ENCODE measurements at regions not wholly inside any gene's neighbourhood (a gene's known extent, or its start where the extent isn't known, plus 50 kb on each side); places are given as distances from the start of the nearest gene placed in this dataset.
A peak's percentile ranks its signal among the peaks of the same experiment; 100 is the strongest.

DNA sequence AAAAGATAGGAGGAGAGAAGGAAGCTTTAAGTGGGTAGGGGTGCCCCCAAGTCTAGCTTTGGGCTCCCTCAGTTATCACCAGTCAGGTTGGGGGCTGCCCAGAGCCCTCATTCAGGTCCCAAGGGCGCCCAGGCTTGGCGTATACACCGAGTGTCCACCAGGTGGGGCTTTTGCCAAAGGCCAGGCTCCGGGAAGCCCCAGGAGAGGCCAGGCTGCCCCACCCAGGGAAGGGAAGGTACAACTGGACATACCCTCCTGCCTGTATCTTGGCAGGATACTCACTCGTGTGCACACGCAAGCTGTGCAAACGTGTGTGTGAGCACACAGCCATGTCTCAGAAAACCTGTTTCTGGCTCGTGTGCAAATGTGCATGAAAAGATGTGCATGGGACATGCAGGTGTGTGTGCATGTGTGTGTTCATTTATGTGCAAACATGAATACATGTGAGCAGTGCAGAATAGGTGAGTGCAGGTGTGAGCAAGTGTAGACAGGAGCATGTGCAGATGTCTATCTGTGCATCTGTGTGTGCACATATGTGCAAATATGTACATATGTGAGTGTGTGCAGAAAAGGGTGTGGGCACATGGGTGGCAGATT, 103.9 kb upstream of the MYL2 start:
- no peak for TF ChIP-seq EZH2phosphoT487 (IDR thresholded peaks at IDR 0.05; ENCODE audit: borderline replicate concordance, low read length)
- TF ChIP-seq, protein P1, sequence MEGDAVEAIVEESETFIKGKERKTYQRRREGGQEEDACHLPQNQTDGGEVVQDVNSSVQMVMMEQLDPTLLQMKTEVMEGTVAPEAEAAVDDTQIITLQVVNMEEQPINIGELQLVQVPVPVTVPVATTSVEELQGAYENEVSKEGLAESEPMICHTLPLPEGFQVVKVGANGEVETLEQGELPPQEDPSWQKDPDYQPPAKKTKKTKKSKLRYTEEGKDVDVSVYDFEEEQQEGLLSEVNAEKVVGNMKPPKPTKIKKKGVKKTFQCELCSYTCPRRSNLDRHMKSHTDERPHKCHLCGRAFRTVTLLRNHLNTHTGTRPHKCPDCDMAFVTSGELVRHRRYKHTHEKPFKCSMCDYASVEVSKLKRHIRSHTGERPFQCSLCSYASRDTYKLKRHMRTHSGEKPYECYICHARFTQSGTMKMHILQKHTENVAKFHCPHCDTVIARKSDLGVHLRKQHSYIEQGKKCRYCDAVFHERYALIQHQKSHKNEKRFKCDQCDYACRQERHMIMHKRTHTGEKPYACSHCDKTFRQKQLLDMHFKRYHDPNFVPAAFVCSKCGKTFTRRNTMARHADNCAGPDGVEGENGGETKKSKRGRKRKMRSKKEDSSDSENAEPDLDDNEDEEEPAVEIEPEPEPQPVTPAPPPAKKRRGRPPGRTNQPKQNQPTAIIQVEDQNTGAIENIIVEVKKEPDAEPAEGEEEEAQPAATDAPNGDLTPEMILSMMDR (IDR thresholded peaks at IDR 0.05; ENCODE audit: low read depth, low read length, poor library complexity, severe bottlenecking) = peak; percentile 81
- Histone ChIP-seq H3K4me2 (ENCODE audit: low read length) (no peak overlapping the region), H3K36me3 (ENCODE audit: control insufficient read depth, low read length) (no peaks in the 10 kb centered on the region), H3K4me1 (ENCODE audit: control insufficient read depth, low read length) (no peaks in the 10 kb centered on the region), H3K79me2 (ENCODE audit: control insufficient read depth, low read length) (no peaks in the 10 kb centered on the region), H3K27me3 (ENCODE audit: control insufficient read depth, low read length) (no peaks in the 10 kb centered on the region), H3K9me2 (replicated peaks; ENCODE audit: control insufficient read depth, low read length) (no peaks in the 10 kb centered on the region), H3K9me3 (ENCODE audit: control insufficient read depth, insufficient read depth, low read length) (no peaks in the 10 kb centered on the region), H3F3A (ENCODE audit: control insufficient read depth, insufficient read depth) (no peaks in the 10 kb centered on the region), H3K4me3 (ENCODE audit: low read length) (no peak overlapping the region), H4K20me1 (ENCODE audit: control insufficient read depth, insufficient read depth, low read depth, low read length) (no peaks in the 10 kb centered on the region; the same call in 1 of the 2 replicates), H3K27ac (ENCODE audit: low read depth, low read length) (no peak overlapping the region)

DNA sequence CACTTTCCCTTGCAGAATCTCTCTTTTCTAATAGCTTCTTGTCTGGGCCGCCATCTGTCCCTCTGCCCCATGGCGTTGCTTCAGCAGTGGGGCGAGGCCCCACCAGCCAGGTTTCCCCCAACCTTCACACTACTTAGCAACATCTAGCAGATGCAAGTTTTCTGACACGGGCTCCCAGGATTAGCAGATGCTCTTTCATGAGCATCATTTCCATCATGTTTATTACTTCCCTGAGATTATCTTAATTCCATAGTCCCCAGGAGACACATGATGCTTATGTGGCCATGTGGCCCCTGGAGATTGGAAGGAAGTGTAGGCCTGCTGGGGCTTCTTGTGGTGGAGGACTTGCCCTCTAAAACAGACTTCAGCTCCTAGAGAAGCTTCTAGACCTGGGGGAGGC, 102.0 kb upstream of the MYL2 start:
- Histone ChIP-seq H3K27ac (ENCODE audit: low read depth, low read length) (no peak overlapping the region), H3K9me2 (replicated peaks; ENCODE audit: control insufficient read depth, low read length) (no peaks in the 10 kb centered on the region), H3K79me2 (ENCODE audit: control insufficient read depth, low read length) (no peaks in the 10 kb centered on the region), H3K4me3 (ENCODE audit: low read length) (no peak overlapping the region), H3K9me3 (ENCODE audit: control insufficient read depth, insufficient read depth, low read length) (no peaks in the 10 kb centered on the region), H3K27me3 (ENCODE audit: control insufficient read depth, low read length) (no peaks in the 10 kb centered on the region), H3F3A (ENCODE audit: control insufficient read depth, insufficient read depth) (no peaks in the 10 kb centered on the region), H3K4me1 (ENCODE audit: control insufficient read depth, low read length) (no peaks in the 10 kb centered on the region), H3K36me3 (ENCODE audit: control insufficient read depth, low read length) (no peaks in the 10 kb centered on the region), H4K20me1 (ENCODE audit: control insufficient read depth, insufficient read depth, low read depth, low read length) (no peaks in the 10 kb centered on the region; the same call in 1 of the 2 replicates), H3K4me2 (ENCODE audit: low read length) (no peak overlapping the region)
- TF ChIP-seq, protein P1 (IDR thresholded peaks at IDR 0.05; ENCODE audit: low read depth, low read length, poor library complexity, severe bottlenecking) = no peak
- no peak for TF ChIP-seq EZH2phosphoT487 (IDR thresholded peaks at IDR 0.05; ENCODE audit: borderline replicate concordance, low read length)

DNA sequence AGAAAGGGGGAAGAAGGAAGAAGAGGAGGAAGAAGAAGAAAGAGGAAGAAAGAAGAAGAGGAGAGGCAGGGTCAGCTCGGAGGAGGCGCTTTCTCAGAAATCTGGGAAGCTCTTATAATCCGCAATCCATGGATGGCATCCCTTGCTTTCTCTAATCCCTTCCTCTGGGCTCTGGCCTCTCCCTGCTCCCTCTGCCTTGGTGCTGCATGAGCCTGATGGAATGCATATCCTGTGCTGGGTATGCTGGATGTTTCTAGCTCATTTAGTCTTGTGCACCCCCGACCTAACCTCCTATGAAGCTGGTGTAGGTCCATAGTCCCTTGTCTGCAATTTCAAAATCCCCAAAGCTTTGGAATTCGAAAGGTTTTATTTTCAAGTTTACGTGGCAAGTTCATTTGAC, 94.2 kb upstream of the MYL2 start:
- no peak overlapping the region for H3K4me3 ChIP-seq (ENCODE audit: low read length)
- H3K36me3 ChIP-seq (ENCODE audit: control insufficient read depth, low read length) = no peaks in the 10 kb centered on the region
- H4K20me1 ChIP-seq (ENCODE audit: control insufficient read depth, insufficient read depth, low read depth, low read length) = no peaks in the 10 kb centered on the region
- H3K79me2 ChIP-seq (ENCODE audit: control insufficient read depth, low read length) = no peaks in the 10 kb centered on the region
- TF ChIP-seq, protein P1 (IDR thresholded peaks at IDR 0.05; ENCODE audit: low read depth, low read length, poor library complexity, severe bottlenecking) = no peak
- TF ChIP-seq EZH2phosphoT487 (IDR thresholded peaks at IDR 0.05; ENCODE audit: borderline replicate concordance, low read length) = no peak
- no peaks in the 10 kb centered on the region for H3K4me1 ChIP-seq (ENCODE audit: control insufficient read depth, low read length)
- H3K4me2 ChIP-seq (ENCODE audit: low read length) = no peak overlapping the region
- H3K9me2 ChIP-seq (replicated peaks; ENCODE audit: control insufficient read depth, low read length) = no peaks in the 10 kb centered on the region
- H3K27ac ChIP-seq (ENCODE audit: low read depth, low read length) = no peak overlapping the region
- H3K27me3 ChIP-seq (ENCODE audit: control insufficient read depth, low read length) = no peaks in the 10 kb centered on the region
- H3F3A ChIP-seq (ENCODE audit: control insufficient read depth, insufficient read depth) = no peaks in the 10 kb centered on the region
- H3K9me3 ChIP-seq (ENCODE audit: control insufficient read depth, insufficient read depth, low read length) = peaks cover 6% of the 10 kb centered on the region; the same call in 1 of the 2 replicates
